IMR-90 (cell line): ENCODE measurements at regions not wholly inside any gene's neighbourhood (a gene's known extent, or its start where the extent isn't known, plus 50 kb on each side); places are given as distances from the start of the nearest gene placed in this dataset.

Experiments
- ATAC-seq: fragments of 200-7000 bp; cut with Tn5 transposase; 2 replicates; pipeline ENCODE4 v1.9.1; 2020; ENCODE audit warnings: low read depth, mild to moderate bottlenecking, moderate library complexity
- BruUV-seq: library from RNA; stranded (reverse); fragments of 400-500 nt; replicated peaks from 2 replicates; lab custom pipeline; 2021; lab: Mats Ljungman, UMichigan
- CTCF ChIA-PET: fragments of 300-600 bp; formaldehyde crosslinking; extraction: SDS; loops from one replicate; lab custom pipeline; 2021; ENCODE audit warnings: antibody characterized with exemption; lab: Yijun Ruan, JAX
- POLR2A ChIA-PET: fragments of 300-600 bp; sonication (Branson Sonifier 250); formaldehyde crosslinking; loops from one replicate; lab custom pipeline; 2022; ENCODE audit warnings: antibody characterized with exemption; ENCODE audit not compliant: unreplicated experiment; lab: Charles Lee
- DNase-seq: peaks from one replicate; pipeline ENCODE4 v3.0.0; 2013
- H2AFZ ChIP-seq: replicated peaks from 2 replicates; pipeline ENCODE3; 2013; ENCODE audit warnings: low read length, mild to moderate bottlenecking; ENCODE audit not compliant: poor library complexity
- H2AK5ac ChIP-seq: 2 replicates; pipeline ENCODE4 v1.6.1; 2013; ENCODE audit warnings: low read depth, low read length, inconsistent platforms
- H2AK9ac ChIP-seq: replicated peaks from 2 replicates; pipeline ENCODE3; 2013; ENCODE audit warnings: mild to moderate bottlenecking, low read depth, low read length, moderate library complexity; ENCODE audit not compliant: poor library complexity
- H2BK120ac ChIP-seq: 2 replicates; pipeline ENCODE4 v1.6.1; 2013; ENCODE audit warnings: low read depth, low read length, inconsistent platforms
- H2BK15ac ChIP-seq: 3 replicates; pipeline ENCODE4 v1.6.1; 2013; ENCODE audit warnings: low read depth, low read length, inconsistent platforms
- H2BK20ac ChIP-seq: 2 replicates; pipeline ENCODE4 v1.6.1; 2013; ENCODE audit warnings: low read depth, mild to moderate bottlenecking, inconsistent platforms, low read length, moderate library complexity
- H2BK5ac ChIP-seq: 2 replicates; pipeline ENCODE4 v1.6.1; 2013; ENCODE audit warnings: mild to moderate bottlenecking, low read depth, low read length, inconsistent platforms; ENCODE audit not compliant: poor library complexity, severe bottlenecking
- H3K14ac ChIP-seq: replicated peaks from 2 replicates; pipeline ENCODE4 v1.6.1; 2013; ENCODE audit warnings: low read depth, low read length, inconsistent platforms
- H3K18ac ChIP-seq: 2 replicates; pipeline ENCODE4 v1.6.1; 2013; ENCODE audit warnings: low read depth, low read length, control low read depth
- H3K23ac ChIP-seq: 2 replicates; pipeline ENCODE4 v1.6.1; 2013; ENCODE audit warnings: low read depth, low read length, inconsistent platforms
- H3K27ac ChIP-seq: 2 replicates; pipeline ENCODE4 v1.5.1; 2013; ENCODE audit warnings: mild to moderate bottlenecking, control low read depth, low read length; ENCODE audit not compliant: insufficient read depth
- H3K27me3 ChIP-seq: 2 replicates; pipeline ENCODE4 v1.6.1; 2013; ENCODE audit warnings: low read length; ENCODE audit not compliant: control insufficient read depth, insufficient read depth
- H3K36me3 ChIP-seq: 2 replicates; pipeline ENCODE4 v1.6.1; 2013; ENCODE audit warnings: low read length, mixed read lengths; ENCODE audit not compliant: control insufficient read depth, insufficient read depth
- H3K4ac ChIP-seq: 2 replicates; pipeline ENCODE4 v1.6.1; 2013; ENCODE audit warnings: low read depth, low read length, inconsistent platforms
- H3K4me1 ChIP-seq: 2 replicates; pipeline ENCODE4 v1.6.1; 2013; ENCODE audit warnings: low read length, mixed read lengths; ENCODE audit not compliant: control insufficient read depth, insufficient read depth
- H3K4me2 ChIP-seq: 2 replicates; pipeline ENCODE4 v1.6.1; 2013; ENCODE audit warnings: low read depth, mild to moderate bottlenecking, control low read depth, low read length, moderate library complexity
- H3K4me3 ChIP-seq: 2 replicates; pipeline ENCODE4 v1.5.1; 2013; ENCODE audit warnings: low read depth, mild to moderate bottlenecking, control low read depth, low read length, moderate library complexity; ENCODE audit not compliant: insufficient read depth
- H3K56ac ChIP-seq: 2 replicates; pipeline ENCODE4 v1.6.1; 2013; ENCODE audit warnings: low read length, inconsistent platforms; ENCODE audit not compliant: insufficient read depth; ENCODE audit errors: extremely low read depth
- H3K79me1 ChIP-seq, 2 experiments: 2 replicates each; pipeline ENCODE4 v1.6.1; 2013; ENCODE audit warnings: low read length in 2 of 2, inconsistent platforms in 1 of 2, low read depth in 1 of 2
- H3K9ac ChIP-seq: 2 replicates; pipeline ENCODE4 v1.6.1; 2013; ENCODE audit warnings: low read depth, low read length, control low read depth
- H3K9me1 ChIP-seq: 2 replicates; pipeline ENCODE4 v1.6.1; 2013; ENCODE audit warnings: low read length, inconsistent platforms; ENCODE audit not compliant: insufficient read depth
- H3K9me3 ChIP-seq: 2 replicates; pipeline ENCODE4 v1.6.1; 2013; ENCODE audit warnings: low read length; ENCODE audit not compliant: control insufficient read depth, insufficient read depth
- H4K20me1 ChIP-seq: 2 replicates; pipeline ENCODE4 v1.6.1; 2013; ENCODE audit warnings: low read length, inconsistent platforms; ENCODE audit not compliant: insufficient read depth
- H4K5ac ChIP-seq: 2 replicates; pipeline ENCODE4 v1.6.1; 2013; ENCODE audit warnings: mild to moderate bottlenecking, low read depth, low read length, control low read depth
- H4K8ac ChIP-seq, 2 experiments: 2 replicates each; pipeline ENCODE4 v1.6.1; 2013; ENCODE audit warnings: low read depth in 2 of 2, low read length in 2 of 2, control low read depth in 1 of 2, inconsistent platforms in 1 of 2
- H4K91ac ChIP-seq: 2 replicates; pipeline ENCODE4 v1.6.1; 2013; ENCODE audit warnings: low read depth, low read length, inconsistent platforms; ENCODE audit not compliant: insufficient read depth
- CHD1 ChIP-seq: IDR thresholded peaks from 2 replicates; pipeline ENCODE4 v1.6.1; 2012; ENCODE audit warnings: low read depth, low read length, improper control_type of control experiment
- NFE2L2 ChIP-seq: fragments of 150-350 bp; IDR thresholded peaks from 2 replicates; pipeline ENCODE4 v1.6.1; 2016; ENCODE audit warnings: low read depth, mild to moderate bottlenecking, low read length
- WGBS, 2 experiments: methylation state at CpG; one replicate each; pipeline versions ENCODE4 v1.1.5 to v1.1.7; 2013; ENCODE audit warnings: missing lambda C conversion rate in 2 of 2; ENCODE audit not compliant: insufficient read length in 1 of 2; ENCODE audit errors: extremely low coverage in 2 of 2; 5-methylcytosine and 5-hydroxymethylcytosine counted together
- dilution Hi-C: fragments of 300-500 bp; cut with HindIII; formaldehyde crosslinking; loops from one replicate; pipeline ENCODE4 v1.14.3; 2018; ENCODE audit warnings: low sequenced_read_pairs; ENCODE audit not compliant: unreplicated experiment
- in situ Hi-C: fragments of 300-500 bp; cut with MboI; formaldehyde crosslinking; loops from 3 replicates; pipeline ENCODE4 v1.14.3; 2019; ENCODE audit warnings: low sequenced_read_pairs, inconsistent platforms, mixed read lengths
- intact Hi-C: fragments of 100-400 bp; cut with micrococcal nuclease; formaldehyde crosslinking; loops from 2 replicates; pipeline ENCODE4 v1.10.0; 2022

- H3K23ac ChIP-seq = no peak overlapping the region
- no peak overlapping the region for H2AK9ac ChIP-seq
- H3K27ac ChIP-seq = no peak overlapping the region
- ChIA-PET POLR2A (no interaction called here), CTCF (no interaction called here)
- TF ChIP-seq CHD1 (no peak), NFE2L2 (no peak)
- no peak overlapping the region for H2BK20ac ChIP-seq
- H3K79me1 ChIP-seq = no peaks in the 10 kb centered on the region
- H4K8ac ChIP-seq = no peak overlapping the region
- no peak for DNase-seq
- in situ Hi-C loops (no loop called here), dilution Hi-C loops (no loop called here), intact Hi-C loops (no loop called here)
- H3K36me3 ChIP-seq = no peaks in the 10 kb centered on the region
- peaks cover 5% of the 10 kb centered on the region for H3K9me3 ChIP-seq
- H2BK15ac ChIP-seq = no peak overlapping the region
- H3K14ac ChIP-seq = no peak overlapping the region
- no peak overlapping the region for H4K5ac ChIP-seq
- no TSS peak for BruUV-seq
- H4K91ac ChIP-seq = no peak overlapping the region
- no peak for ATAC-seq
- H2BK5ac ChIP-seq = no peak overlapping the region
- H3K4me3 ChIP-seq = no peak overlapping the region
- H2AFZ ChIP-seq = no peak overlapping the region
- H3K9me1 ChIP-seq = no peaks in the 10 kb centered on the region
- H3K18ac ChIP-seq = no peak overlapping the region
- no CpG with 5 or more reads among the region's 1 CpG for WGBS, 2 experiments
- no peaks in the 10 kb centered on the region for H3K4me1 ChIP-seq
- H2BK120ac ChIP-seq = no peak overlapping the region
- H3K9ac ChIP-seq = no peak overlapping the region
- H3K4me2 ChIP-seq = no peak overlapping the region
- H4K20me1 ChIP-seq = no peaks in the 10 kb centered on the region
- no peak overlapping the region for H3K4ac ChIP-seq
- no peak overlapping the region for H2AK5ac ChIP-seq
- peaks cover 12% of the 10 kb centered on the region; the same call in 1 of the 2 replicates for H3K27me3 ChIP-seq
- H3K56ac ChIP-seq = no peak overlapping the region
These were observed 84.1 kb upstream of the PRR23E start for GRCh38 chr3:127108796-127109195.
